ENCODE measurements at regions not wholly inside any gene's neighbourhood (a gene's known extent, or its start where the extent isn't known, plus 50 kb on each side); places are given as distances from the start of the nearest gene placed in this dataset.

DNA sequence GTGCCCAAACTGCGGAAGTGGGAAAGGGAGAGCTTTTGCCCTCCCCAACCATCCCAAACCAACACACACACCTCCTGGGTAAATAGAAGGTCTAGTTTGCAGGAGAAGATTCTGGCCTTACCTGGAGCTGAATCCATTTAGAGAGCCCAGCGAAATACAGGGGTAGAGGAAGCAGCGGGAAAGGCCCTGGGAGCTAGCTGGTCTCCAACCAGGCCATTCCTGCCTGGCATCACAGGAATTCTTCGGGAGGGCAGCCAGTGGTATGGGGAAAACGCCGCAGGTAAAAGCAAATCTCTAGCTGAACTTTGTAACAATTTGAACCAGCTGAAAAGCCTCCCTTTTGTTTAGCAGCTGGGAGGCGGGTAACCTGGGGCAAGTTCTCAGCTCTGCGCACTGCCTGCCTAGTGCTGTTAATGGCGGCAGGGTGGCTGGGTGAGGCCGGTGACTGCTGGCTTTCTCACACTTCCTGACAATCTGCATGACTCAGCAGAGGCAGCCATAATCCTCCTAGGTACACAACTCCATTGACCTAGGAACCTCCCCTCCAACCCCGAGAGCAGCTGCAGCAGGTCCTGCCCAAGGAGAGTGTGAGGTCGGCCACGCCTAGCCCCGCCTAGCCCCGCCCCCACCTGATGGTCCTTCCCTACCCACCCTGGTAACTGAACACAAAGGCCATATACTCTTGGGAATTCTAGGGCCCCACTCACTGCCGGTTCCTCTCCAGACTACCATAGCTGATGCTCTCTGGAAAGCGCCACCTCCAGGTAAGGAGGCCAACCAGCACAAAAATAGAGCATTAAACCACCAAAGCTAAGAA is 483.8 kb upstream of the REG3G start (continued):
- TF ChIP-seq KDM5B (CRISPR knock-in tag; IDR thresholded peaks at IDR 0.05; ENCODE audit: borderline replicate concordance) (peak; percentile 91), ZNF570 (CRISPR knock-in tag; IDR thresholded peaks at IDR 0.05; ENCODE audit: borderline replicate concordance) (0 out of 2 replicates have a peak, but pooled peaks have one; percentile 58), ZNF615 (CRISPR knock-in tag; IDR thresholded peaks at IDR 0.05; ENCODE audit: borderline replicate concordance) (no peak), CEBPG (CRISPR knock-in tag; IDR thresholded peaks at IDR 0.05) (no peak), RNF2 (conservative IDR thresholded peaks at IDR 0.05; ENCODE audit: low read depth) (no peak), ZNF879 (CRISPR knock-in tag; IDR thresholded peaks at IDR 0.05) (0 out of 2 replicates have a peak, but pooled peaks have one; percentile 13), ZNF678 (CRISPR knock-in tag; IDR thresholded peaks at IDR 0.05) (0 out of 2 replicates have a peak, but pooled peaks have one; percentile 48), SMAD3 (CRISPR knock-in tag; IDR thresholded peaks at IDR 0.05) (no peak), ZSCAN29 (CRISPR knock-in tag; conservative IDR thresholded peaks at IDR 0.05) (no peak), SKI (IDR thresholded peaks at IDR 0.05; ENCODE audit: partially characterized antibody) (no peak), SATB2 (CRISPR knock-in tag; IDR thresholded peaks at IDR 0.05) (peak; percentile 88), KDM6A (CRISPR knock-in tag; IDR thresholded peaks at IDR 0.05; ENCODE audit: low read depth) (no peak), MEIS2 (CRISPR knock-in tag; IDR thresholded peaks at IDR 0.05) (peak; percentile 70; the same call in 1 of the 2 replicates), ZNF383 (CRISPR knock-in tag; IDR thresholded peaks at IDR 0.05; ENCODE audit: borderline replicate concordance) (no peak), TCF7L2 (IDR thresholded peaks at IDR 0.05; ENCODE audit: low read depth, low read length) (no peak), NFKBIZ (CRISPR knock-in tag; IDR thresholded peaks at IDR 0.05) (0 out of 2 replicates have a peak, but pooled peaks have one; percentile 20), ZNF558 (CRISPR knock-in tag; IDR thresholded peaks at IDR 0.05; ENCODE audit: borderline replicate concordance) (no peak; the same call in 1 of the 2 replicates), ZNF251 (CRISPR knock-in tag; IDR thresholded peaks at IDR 0.05) (no peak), ZNF20 (CRISPR knock-in tag; IDR thresholded peaks at IDR 0.05) (0 out of 2 replicates have a peak, but pooled peaks have one; percentile 71)
- TF ChIP-seq, protein P1, sequence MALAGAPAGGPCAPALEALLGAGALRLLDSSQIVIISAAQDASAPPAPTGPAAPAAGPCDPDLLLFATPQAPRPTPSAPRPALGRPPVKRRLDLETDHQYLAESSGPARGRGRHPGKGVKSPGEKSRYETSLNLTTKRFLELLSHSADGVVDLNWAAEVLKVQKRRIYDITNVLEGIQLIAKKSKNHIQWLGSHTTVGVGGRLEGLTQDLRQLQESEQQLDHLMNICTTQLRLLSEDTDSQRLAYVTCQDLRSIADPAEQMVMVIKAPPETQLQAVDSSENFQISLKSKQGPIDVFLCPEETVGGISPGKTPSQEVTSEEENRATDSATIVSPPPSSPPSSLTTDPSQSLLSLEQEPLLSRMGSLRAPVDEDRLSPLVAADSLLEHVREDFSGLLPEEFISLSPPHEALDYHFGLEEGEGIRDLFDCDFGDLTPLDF (CRISPR knock-in tag; IDR thresholded peaks at IDR 0.05): peak; percentile 72; the same call in 1 of the 2 replicates
- TF ChIP-seq, protein P2, sequence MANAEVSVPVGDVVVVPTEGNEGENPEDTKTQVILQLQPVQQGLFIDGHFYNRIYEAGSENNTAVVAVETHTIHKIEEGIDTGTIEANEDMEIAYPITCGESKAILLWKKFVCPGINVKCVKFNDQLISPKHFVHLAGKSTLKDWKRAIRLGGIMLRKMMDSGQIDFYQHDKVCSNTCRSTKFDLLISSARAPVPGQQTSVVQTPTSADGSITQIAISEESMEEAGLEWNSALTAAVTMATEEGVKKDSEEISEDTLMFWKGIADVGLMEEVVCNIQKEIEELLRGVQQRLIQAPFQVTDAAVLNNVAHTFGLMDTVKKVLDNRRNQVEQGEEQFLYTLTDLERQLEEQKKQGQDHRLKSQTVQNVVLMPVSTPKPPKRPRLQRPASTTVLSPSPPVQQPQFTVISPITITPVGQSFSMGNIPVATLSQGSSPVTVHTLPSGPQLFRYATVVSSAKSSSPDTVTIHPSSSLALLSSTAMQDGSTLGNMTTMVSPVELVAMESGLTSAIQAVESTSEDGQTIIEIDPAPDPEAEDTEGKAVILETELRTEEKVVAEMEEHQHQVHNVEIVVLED (CRISPR knock-in tag; IDR thresholded peaks at IDR 0.05; ENCODE audit: borderline replicate concordance): no peak; the same call in none of the 2 replicates
- TF ChIP-seq, protein P3, sequence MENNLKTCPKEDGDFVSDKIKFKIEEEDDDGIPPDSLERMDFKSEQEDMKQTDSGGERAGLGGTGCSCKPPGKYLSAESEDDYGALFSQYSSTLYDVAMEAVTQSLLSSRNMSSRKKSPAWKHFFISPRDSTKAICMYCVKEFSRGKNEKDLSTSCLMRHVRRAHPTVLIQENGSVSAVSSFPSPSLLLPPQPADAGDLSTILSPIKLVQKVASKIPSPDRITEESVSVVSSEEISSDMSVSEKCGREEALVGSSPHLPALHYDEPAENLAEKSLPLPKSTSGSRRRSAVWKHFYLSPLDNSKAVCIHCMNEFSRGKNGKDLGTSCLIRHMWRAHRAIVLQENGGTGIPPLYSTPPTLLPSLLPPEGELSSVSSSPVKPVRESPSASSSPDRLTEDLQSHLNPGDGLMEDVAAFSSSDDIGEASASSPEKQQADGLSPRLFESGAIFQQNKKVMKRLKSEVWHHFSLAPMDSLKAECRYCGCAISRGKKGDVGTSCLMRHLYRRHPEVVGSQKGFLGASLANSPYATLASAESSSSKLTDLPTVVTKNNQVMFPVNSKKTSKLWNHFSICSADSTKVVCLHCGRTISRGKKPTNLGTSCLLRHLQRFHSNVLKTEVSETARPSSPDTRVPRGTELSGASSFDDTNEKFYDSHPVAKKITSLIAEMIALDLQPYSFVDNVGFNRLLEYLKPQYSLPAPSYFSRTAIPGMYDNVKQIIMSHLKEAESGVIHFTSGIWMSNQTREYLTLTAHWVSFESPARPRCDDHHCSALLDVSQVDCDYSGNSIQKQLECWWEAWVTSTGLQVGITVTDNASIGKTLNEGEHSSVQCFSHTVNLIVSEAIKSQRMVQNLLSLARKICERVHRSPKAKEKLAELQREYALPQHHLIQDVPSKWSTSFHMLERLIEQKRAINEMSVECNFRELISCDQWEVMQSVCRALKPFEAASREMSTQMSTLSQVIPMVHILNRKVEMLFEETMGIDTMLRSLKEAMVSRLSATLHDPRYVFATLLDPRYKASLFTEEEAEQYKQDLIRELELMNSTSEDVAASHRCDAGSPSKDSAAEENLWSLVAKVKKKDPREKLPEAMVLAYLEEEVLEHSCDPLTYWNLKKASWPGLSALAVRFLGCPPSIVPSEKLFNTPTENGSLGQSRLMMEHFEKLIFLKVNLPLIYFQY (CRISPR knock-in tag; IDR thresholded peaks at IDR 0.05; ENCODE audit: borderline replicate concordance): no peak
- TF ChIP-seq, protein P4, sequence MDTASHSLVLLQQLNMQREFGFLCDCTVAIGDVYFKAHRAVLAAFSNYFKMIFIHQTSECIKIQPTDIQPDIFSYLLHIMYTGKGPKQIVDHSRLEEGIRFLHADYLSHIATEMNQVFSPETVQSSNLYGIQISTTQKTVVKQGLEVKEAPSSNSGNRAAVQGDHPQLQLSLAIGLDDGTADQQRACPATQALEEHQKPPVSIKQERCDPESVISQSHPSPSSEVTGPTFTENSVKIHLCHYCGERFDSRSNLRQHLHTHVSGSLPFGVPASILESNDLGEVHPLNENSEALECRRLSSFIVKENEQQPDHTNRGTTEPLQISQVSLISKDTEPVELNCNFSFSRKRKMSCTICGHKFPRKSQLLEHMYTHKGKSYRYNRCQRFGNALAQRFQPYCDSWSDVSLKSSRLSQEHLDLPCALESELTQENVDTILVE (CRISPR knock-in tag; IDR thresholded peaks at IDR 0.05): peak; percentile 68; the same call in 1 of the 2 replicates

Data from HepG2 (cell line).